Naive thymus-derived CD8-positive, alpha-beta T cell (primary cell): ENCODE measurements at regions not wholly inside any gene's neighbourhood (a gene's known extent, or its start where the extent isn't known, plus 50 kb on each side); places are given as distances from the start of the nearest gene placed in this dataset.

Source experiments
- ATAC-seq, 2 donors: fragments of 150-1000 bp; cut with Tn5 transposase in 1 of 2; sonication (Bioruptor Pico), chemical (Tn5 transposase) in 1 of 2; 1 replicate in 1 of 2; 2 replicates in 1 of 2; pipeline ENCODE4 v1.10.0; 2021; ENCODE audit warnings: mild to moderate bottlenecking in 2 of 2, moderate library complexity in 2 of 2
- POLR2A ChIA-PET: fragments of 350-600 bp; sonication (Branson Sonifier 250); formaldehyde crosslinking; loops from one replicate; lab custom pipeline; 2021; ENCODE audit warnings: antibody characterized with exemption; lab: Charles Lee
- DNase-seq, 10 donors: peaks; one replicate each; pipeline versions ENCODE4 v3.0.0 to v3.0.0-alpha.2; 2020 to 2022
- H3K27ac Mint-ChIP-seq, 10 donors: one replicate each; pipeline ENCODE4 v1.8.0; 2020 to 2022; ENCODE audit warnings: mild to moderate bottlenecking in 10 of 10, mixed read lengths in 10 of 10, moderate library complexity in 4 of 10, inconsistent platforms in 1 of 10
- H3K27me3 Mint-ChIP-seq, 5 donors: one replicate each; pipeline ENCODE4 v1.8.0; 2021 to 2022; ENCODE audit warnings: mixed read lengths in 5 of 5
- H3K36me3 Mint-ChIP-seq, 3 donors: one replicate each; pipeline ENCODE4 v1.8.0; 2020 to 2022; ENCODE audit warnings: mixed read lengths in 3 of 3, mild to moderate bottlenecking in 2 of 3, inconsistent platforms in 1 of 3
- H3K4me1 Mint-ChIP-seq, 4 donors: one replicate each; pipeline ENCODE4 v1.8.0; 2021 to 2022; ENCODE audit warnings: mixed read lengths in 4 of 4
- H3K4me3 Mint-ChIP-seq, 10 donors: one replicate each; pipeline ENCODE4 v1.8.0; 2020 to 2022; ENCODE audit warnings: mild to moderate bottlenecking in 10 of 10, mixed read lengths in 10 of 10, moderate library complexity in 6 of 10, inconsistent platforms in 1 of 10
- H3K9me3 Mint-ChIP-seq, 9 donors: one replicate each; pipeline ENCODE4 v1.8.0; 2020 to 2022; ENCODE audit warnings: mixed read lengths in 9 of 9, mild to moderate bottlenecking in 3 of 9, inconsistent platforms in 1 of 9, moderate library complexity in 1 of 9

GRCh38 chr6:47917811-47918210 is 136.0 kb downstream of the OPN5 start:
- Mint-ChIP-seq H3K27me3 (peaks cover 0 to 5% (median 0%) of the 10 kb centered on the region in 5 donors), H3K4me3 (no peak overlapping the region), H3K9me3 (peaks cover 0 to 12% (median 0%) of the 10 kb centered on the region in 9 donors), H3K36me3 (no peaks in the 10 kb centered on the region), H3K27ac (no peak overlapping the region), H3K4me1 (no peaks in the 10 kb centered on the region)
- POLR2A ChIA-PET = no interaction called here
- DNase-seq (no peak), ATAC-seq (no peak)

- Mint-ChIP-seq H3K27me3 (peaks cover 0 to 5% (median 0%) of the 10 kb centered on the region in 5 donors), H3K4me1 (no peaks in the 10 kb centered on the region), H3K9me3 (peaks cover 0 to 12% (median 0%) of the 10 kb centered on the region in 9 donors), H3K27ac (no peak overlapping the region), H3K36me3 (no peaks in the 10 kb centered on the region), H3K4me3 (no peak overlapping the region)
- no peak for DNase-seq
- POLR2A ChIA-PET = no interaction called here
- ATAC-seq = no peak
Observed at GRCh38 chr6:47917202-47917601, 135.4 kb downstream of the OPN5 start.

- ATAC-seq (no peak), DNase-seq (no peak)
- POLR2A ChIA-PET = no interaction called here
- H3K27ac Mint-ChIP-seq = no peak overlapping the region
- H3K27me3 Mint-ChIP-seq = peaks cover 0 to 8% (median 2%) of the 10 kb centered on the region in 5 donors
- H3K9me3 Mint-ChIP-seq = peaks cover 0 to 12% (median 2%) of the 10 kb centered on the region in 9 donors
- no peak overlapping the region for H3K4me3 Mint-ChIP-seq
- no peaks in the 10 kb centered on the region for H3K4me1 Mint-ChIP-seq
- H3K36me3 Mint-ChIP-seq = no peaks in the 10 kb centered on the region
Observed at GRCh38 chr6:47915017-47915416, 133.2 kb downstream of the OPN5 start.

DNA sequence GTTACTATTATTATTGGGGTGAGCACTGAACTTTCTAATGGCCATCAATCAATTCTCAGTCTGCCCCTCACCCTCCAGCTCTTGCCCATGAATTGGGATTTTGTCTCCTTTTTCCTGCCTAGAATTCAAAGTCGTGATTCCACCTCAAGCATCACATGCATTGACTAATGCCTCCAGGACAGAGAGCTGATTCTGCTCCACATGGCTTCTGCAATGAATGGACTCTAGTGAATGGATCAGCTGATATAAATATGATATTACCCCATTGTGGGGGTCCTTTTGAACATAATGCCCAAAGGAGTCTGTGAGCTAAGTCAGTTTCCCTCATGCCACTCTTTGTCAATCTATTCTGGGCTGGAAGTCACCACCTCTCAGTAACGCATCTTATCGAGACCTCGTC is 126.4 kb downstream of the OPN5 start:
- no peaks in the 10 kb centered on the region for H3K4me1 Mint-ChIP-seq
- ATAC-seq = no peak
- peaks cover 0 to 15% (median 2%) of the 10 kb centered on the region in 9 donors for H3K9me3 Mint-ChIP-seq
- no peak for DNase-seq
- no peaks in the 10 kb centered on the region for H3K36me3 Mint-ChIP-seq
- POLR2A ChIA-PET = no interaction called here
- no peak overlapping the region for H3K4me3 Mint-ChIP-seq
- peaks cover 2 to 18% (median 3%) of the 10 kb centered on the region in 5 donors for H3K27me3 Mint-ChIP-seq
- H3K27ac Mint-ChIP-seq = no peak overlapping the region

DNA sequence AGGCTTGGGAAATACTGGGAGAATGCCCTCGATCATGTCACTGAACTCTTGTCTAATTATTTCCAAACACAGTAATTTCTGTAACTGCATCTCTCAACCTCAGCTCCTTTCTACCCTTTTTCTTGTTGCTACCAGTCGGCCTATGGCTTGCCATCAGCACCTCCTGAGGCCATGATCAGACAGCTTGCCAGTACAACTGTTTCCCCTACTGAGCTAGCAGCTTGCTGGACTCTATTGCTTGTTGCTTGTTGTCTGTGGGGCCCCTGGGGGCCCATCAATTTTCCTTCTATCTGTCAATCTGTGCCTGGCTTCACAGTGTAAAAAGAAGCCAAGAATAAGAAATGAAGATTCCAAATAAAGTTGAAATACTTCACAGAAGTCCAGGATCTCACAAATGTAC is 123.9 kb downstream of the OPN5 start:
- peaks cover 2 to 10% (median 3%) of the 10 kb centered on the region in 5 donors for H3K27me3 Mint-ChIP-seq
- POLR2A ChIA-PET = no interaction called here
- ATAC-seq = no peak

DNA sequence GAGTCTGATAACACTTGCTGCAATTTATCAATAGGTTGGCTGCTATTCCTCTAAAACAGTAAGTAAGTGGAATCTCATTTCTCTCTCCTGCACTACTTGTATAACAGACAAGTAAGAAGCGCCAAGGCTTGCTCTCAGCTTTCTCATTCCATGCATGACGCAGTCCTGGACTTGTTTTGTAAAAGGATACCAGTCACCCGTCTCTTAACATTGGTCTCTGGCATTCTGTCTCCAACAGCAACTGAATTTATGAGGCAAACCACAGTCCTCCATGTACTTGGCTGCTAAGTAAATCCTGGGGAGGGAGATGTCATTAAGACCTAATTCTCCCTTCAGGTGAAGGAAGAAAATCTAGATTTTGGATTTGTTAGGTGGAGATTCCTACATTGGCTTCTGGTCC is 115.4 kb downstream of the OPN5 start:
- peaks cover 0 to 4% (median 0%) of the 10 kb centered on the region in 5 donors for H3K27me3 Mint-ChIP-seq
- H3K4me1 Mint-ChIP-seq = no peaks in the 10 kb centered on the region
- peaks cover 0 to 5% (median 0%) of the 10 kb centered on the region in 3 donors for H3K36me3 Mint-ChIP-seq
- peaks cover 0 to 9% (median 2%) of the 10 kb centered on the region in 9 donors for H3K9me3 Mint-ChIP-seq
- no peak overlapping the region for H3K4me3 Mint-ChIP-seq
- POLR2A ChIA-PET = no interaction called here
- ATAC-seq (no peak), DNase-seq (no peak)
- H3K27ac Mint-ChIP-seq = no peak overlapping the region

More for the DNA sequence above, 123.9 kb downstream of the OPN5 start:
- Mint-ChIP-seq H3K9me3 (peaks cover 0 to 8% (median 0%) of the 10 kb centered on the region in 9 donors), H3K27ac (peak overlapping the region in 1 of 10 donors; percentile 31), H3K4me3 (no peak overlapping the region), H3K36me3 (no peaks in the 10 kb centered on the region), H3K4me1 (no peaks in the 10 kb centered on the region)
- no peak for DNase-seq

- ATAC-seq = no peak
- Mint-ChIP-seq H3K36me3 (peaks cover 0 to 1% (median 0%) of the 10 kb centered on the region in 3 donors), H3K4me3 (no peak overlapping the region), H3K4me1 (no peaks in the 10 kb centered on the region), H3K27me3 (peaks cover 0 to 12% (median 2%) of the 10 kb centered on the region in 5 donors), H3K27ac (no peak overlapping the region), H3K9me3 (peaks cover 0 to 15% (median 0%) of the 10 kb centered on the region in 9 donors)
- no peak for DNase-seq
- POLR2A ChIA-PET = no interaction called here
Observed at GRCh38 chr6:47890326-47890875, 108.6 kb downstream of the OPN5 start.

DNA sequence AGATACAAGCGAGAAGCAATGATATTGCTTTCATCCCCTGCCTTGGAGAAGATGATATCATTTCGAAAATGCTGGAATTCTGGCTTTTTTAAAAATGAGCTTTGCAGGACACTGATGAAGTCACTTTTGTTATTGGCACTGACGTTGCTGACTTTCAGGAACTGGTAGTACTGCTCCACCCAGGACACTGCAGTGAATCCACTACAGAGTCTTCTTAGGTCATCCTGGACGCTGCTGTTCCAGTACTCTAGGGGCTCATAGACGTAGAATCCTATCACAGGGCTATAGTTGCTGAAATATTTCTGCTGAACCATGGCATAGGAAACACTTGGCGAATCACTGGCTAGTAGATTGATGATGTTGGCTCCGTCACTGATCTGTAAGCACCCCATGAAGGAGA is 97.2 kb downstream of the OPN5 start:
- Mint-ChIP-seq H3K9me3 (peaks cover 0 to 5% (median 0%) of the 10 kb centered on the region in 9 donors), H3K4me1 (no peaks in the 10 kb centered on the region), H3K36me3 (no peaks in the 10 kb centered on the region), H3K4me3 (no peak overlapping the region), H3K27me3 (peaks cover 0 to 1% (median 0%) of the 10 kb centered on the region in 5 donors), H3K27ac (no peak overlapping the region)
- POLR2A ChIA-PET = no interaction called here
- ATAC-seq (no peak), DNase-seq (no peak)
